ENCODE measurements at regions not wholly inside any gene's neighbourhood (a gene's known extent, or its start where the extent isn't known, plus 50 kb on each side); places are given as distances from the start of the nearest gene placed in this dataset.

DNA sequence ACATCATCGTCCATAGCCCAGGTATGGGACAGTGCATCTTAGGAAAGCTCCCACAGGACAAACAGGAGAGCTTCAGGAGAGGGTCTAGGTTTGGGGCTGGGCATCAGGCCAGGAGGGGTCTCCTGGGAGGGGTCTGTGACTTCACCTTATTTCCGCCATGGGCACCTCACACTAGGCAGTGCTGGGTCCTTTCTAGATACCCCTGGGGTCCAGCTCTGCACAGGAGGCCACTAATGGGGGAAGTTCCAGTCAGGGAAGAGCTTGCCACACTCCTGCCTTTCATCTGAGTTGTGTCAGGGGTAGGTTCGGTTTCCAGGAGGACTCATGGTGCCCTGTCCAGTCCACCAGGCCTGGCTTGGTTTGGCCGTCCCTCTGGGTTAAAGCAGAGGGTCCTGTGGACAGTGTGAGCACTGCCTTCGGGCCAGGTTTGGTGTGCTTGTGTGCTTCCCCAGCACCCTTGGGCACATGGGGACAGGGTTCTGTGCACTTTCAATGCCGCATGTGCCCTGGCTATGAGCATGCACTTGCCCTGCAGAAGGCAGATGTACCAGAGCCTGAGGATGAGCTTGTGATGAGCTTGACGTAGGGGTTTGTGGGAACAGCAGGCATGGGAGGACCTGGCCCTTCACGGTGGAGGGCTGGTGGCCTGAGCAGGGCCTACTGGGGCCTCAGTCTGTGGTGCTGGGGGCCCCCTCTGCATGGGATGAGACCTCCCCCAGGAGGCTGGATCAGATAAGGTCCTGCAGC is 377.7 kb upstream of the NUPR2 start:
- TF ChIP-seq, protein P1, sequence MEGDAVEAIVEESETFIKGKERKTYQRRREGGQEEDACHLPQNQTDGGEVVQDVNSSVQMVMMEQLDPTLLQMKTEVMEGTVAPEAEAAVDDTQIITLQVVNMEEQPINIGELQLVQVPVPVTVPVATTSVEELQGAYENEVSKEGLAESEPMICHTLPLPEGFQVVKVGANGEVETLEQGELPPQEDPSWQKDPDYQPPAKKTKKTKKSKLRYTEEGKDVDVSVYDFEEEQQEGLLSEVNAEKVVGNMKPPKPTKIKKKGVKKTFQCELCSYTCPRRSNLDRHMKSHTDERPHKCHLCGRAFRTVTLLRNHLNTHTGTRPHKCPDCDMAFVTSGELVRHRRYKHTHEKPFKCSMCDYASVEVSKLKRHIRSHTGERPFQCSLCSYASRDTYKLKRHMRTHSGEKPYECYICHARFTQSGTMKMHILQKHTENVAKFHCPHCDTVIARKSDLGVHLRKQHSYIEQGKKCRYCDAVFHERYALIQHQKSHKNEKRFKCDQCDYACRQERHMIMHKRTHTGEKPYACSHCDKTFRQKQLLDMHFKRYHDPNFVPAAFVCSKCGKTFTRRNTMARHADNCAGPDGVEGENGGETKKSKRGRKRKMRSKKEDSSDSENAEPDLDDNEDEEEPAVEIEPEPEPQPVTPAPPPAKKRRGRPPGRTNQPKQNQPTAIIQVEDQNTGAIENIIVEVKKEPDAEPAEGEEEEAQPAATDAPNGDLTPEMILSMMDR (IDR thresholded peaks at IDR 0.05): no peak
- no peak for TF ChIP-seq POLR2A (IDR thresholded peaks at IDR 0.05)
